GM19463 (cell line): ENCODE measurements at regions not wholly inside any gene's neighbourhood (a gene's known extent, or its start where the extent isn't known, plus 50 kb on each side); places are given as distances from the start of the nearest gene placed in this dataset.

Experiments used
- ATAC-seq: cut with Tn5 transposase; IDR thresholded peaks from one replicate; pipeline ENCODE4 v1.9.1; 2021; ENCODE audit warnings: mild to moderate bottlenecking, moderate library complexity; ENCODE audit not compliant: unreplicated experiment

DNA sequence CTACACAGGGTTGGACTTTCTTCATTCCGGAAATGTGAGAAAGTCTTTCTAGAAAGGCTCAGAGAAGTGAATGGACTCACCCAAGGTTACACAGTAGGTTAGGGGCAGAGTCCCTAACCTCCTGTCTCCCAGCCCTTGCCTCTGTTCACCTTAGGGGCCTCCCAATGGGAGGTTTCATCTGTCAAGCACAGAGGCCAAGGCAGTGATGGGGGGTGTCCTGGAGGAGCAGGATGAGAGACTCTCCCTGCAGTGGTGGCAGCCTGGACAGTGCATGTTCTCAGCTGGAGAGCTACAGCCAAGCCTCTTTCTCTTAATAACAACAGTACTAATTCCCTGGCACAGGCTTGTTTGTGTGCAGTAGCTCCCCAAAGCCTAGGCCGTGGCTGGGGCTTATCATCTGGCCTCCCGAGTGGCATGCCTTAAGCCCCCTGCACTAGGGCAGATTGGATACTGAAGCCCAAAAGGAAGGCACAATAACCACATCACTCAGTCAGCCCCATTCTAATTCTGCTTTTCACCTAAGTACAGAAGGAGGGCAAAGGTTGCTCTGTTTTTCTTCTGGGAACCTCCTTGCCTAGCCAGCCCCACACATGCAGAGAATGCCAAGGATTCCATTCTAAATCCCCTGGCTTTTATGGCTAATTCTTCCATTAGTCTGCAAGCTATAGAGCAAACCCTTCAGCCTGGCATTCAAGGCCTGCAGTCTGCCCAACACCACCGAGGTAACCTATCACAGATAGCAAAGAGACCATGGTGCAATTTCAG, 50.2 kb upstream of the XPA start:
- ATAC-seq, result no peak

DNA sequence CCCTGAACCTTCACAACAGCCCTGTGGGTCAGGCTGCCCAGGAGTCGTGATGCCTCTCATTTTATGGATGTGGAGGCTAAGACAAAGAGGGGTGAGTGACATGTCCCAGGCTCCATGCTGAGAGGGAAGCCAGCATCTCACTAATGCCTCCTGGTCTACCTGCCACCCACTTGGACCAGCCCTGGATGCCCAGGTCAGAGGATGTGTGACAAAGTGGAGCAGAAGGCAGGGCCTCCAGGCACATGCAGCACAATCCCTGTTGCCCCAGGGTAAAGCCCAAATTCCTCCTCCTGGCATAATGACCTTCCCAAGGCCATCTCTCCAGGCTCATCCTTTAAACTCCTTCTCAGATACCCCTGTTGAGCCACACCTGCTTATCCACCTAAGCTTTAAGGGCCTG, 51.4 kb upstream of the XPA start:
- ATAC-seq, result no peak

GRCh38 chr9:97749928-97750327, 52.8 kb upstream of the XPA start:
- ATAC-seq, result no peak

- no peak for ATAC-seq
These were observed 54.4 kb upstream of the XPA start for GRCh38 chr9:97751531-97751930.

DNA sequence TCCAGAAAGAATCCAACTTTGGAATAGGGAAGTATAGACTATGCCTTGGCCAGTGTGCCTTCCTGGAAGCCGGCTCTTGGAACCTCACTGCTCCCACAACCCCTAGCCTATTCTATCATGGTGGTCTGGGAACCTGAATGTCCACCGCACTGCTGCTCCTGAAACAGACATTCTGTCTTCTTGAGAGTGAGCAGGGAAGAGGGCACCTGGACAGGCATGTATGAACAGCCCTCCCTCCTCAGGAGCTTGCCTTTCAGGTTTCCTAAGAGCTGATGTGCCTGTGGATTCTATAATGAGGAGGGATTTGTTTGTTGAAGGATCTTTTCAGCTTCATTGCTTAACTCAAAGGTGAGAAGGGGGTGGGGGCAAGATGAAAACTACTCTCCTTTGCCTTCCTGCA, 55.1 kb upstream of the XPA start:
- no peak for ATAC-seq

GRCh38 chr9:97753364-97753763, 56.2 kb upstream of the XPA start:
- no peak for ATAC-seq

DNA sequence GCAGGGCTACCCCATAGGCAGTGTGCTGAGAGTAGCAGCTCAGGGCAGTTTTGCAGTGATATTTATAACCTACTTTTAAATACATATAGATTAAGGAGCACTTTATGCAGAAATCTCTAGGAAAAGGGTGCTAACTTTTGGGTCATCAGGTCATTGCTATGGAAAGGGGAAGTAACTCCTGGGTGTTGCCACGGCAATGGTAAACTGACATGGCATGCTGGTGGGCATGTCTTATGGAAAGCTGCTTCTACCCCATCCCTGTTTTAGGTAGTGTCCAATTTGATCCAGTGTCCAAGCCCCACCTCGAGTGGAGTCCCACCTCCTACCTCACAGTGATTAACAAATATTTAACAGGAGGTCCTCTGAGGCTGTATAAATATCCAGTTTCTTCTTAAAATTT, 56.8 kb upstream of the XPA start:
- ATAC-seq, result no peak

- no peak for ATAC-seq
These were observed 58.6 kb upstream of the XPA start for GRCh38 chr9:97755618-97756267.

GRCh38 chr9:97756991-97757390, 59.9 kb upstream of the XPA start:
- no peak for ATAC-seq

DNA sequence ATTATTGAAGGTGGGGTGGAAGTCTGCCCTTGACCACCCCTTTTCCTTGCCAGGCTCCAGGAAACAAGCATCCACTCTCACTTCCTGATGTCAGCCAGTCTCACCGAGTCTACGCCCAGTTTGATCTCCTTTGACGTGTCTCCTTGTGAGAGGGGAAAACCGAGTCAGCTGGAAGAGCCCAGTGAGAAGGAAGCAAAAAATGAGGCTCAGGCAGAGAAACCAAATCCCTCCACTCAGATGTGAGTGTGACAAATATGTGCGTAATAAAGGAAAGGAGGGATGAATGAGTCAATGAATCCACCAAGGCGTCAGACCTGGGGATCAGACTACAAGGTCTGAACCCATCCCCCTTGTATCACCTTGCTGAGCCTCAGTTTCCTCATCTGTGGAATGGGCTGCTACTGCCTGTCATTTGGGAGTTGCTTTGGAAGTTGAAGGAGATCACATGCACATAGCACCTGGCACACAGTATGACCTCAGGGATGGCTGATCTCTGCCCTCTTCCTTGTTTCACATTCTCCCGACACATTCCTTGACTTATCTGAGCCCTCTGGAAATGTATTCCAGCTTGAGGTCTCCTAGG, 61.3 kb upstream of the XPA start:
- no peak for ATAC-seq

DNA sequence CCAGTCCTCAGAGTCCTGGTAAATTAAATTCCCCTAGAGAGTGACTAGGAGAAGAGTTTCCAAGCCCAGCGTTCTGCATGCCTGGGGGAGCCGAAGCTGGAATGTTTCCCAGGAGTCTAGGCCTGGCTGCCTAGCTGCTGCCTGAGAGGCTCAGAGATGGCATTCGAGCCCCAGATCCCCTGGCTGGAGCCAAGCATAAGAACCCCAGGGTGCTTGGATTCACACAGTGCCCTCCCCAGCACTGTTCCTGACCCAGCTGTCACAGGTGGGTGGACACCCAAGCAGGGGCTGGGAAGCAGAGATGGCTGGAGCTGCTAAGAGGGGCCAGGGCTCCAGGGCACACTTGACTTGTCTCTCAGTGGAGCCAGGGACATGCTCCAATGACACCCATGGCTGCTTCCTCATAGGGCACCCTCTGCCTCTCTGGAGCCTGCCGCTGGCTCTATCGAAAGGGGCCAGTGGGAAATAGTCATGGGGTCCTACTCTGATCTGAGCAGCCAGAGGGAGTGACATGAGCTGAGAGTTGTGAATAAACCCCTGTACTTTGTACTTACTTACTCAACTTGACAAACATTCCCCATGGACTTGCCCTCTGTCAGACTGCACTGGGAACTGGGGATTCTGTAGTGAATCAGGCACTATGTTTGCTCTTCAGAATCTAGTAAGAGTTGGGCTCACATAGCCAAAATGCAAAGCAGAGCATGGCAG, 62.6 kb upstream of the XPA start:
- ATAC-seq, result no peak

GRCh38 chr9:97761056-97761598, 64.0 kb upstream of the XPA start:
- no peak for ATAC-seq

GRCh38 chr9:97761879-97762278, 64.7 kb upstream of the XPA start:
- no peak for ATAC-seq

DNA sequence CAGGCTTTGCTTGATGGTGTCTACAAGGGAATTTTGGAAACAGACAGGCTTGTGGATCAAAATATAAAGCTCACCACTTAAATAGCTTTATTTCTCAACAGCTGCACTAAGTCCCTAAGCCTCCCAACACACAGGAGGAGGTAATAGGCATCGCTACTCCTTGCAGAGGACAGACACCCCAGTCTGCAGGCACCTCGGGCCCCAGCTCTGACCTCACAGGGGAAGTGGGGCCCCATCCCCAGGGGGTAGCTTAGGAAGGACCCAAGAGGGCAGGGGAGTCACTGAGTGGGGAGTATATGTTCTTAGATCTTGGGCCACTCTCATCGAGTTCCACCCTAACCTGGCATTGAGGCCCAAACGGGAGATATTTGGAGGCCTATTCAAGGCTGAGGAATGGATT, 66.7 kb upstream of the XPA start:
- no peak for ATAC-seq

- no peak for ATAC-seq
These were observed 69.0 kb upstream of the XPA start for GRCh38 chr9:97766092-97766491.

GRCh38 chr9:97766610-97767009, 69.5 kb upstream of the XPA start:
- ATAC-seq, result no peak

DNA sequence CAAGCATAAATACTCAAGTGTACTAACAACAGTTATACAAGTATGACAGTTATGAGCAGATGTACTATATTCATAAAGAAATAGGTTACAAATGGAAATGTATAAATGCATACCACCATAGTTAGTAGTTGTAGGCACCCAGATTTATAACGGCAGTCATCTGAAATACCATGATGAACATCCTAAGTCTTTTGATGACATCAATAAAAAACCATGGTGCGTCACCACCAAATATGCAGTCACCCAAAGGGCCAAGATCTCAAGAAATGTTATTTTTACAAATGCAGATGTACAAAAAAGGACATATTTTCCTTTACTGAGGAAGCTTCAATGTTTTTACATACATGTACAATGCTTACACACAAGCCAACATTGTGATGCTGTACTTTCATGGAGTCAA, 70.8 kb upstream of the XPA start:
- ATAC-seq, result no peak

GRCh38 chr9:97768746-97769145, 71.6 kb upstream of the XPA start:
- ATAC-seq, result no peak

- no peak for ATAC-seq
These were observed 72.1 kb upstream of the XPA start for GRCh38 chr9:97769208-97769607.

- no peak for ATAC-seq
These were observed 73.8 kb upstream of the XPA start for GRCh38 chr9:97770808-97771372.

DNA sequence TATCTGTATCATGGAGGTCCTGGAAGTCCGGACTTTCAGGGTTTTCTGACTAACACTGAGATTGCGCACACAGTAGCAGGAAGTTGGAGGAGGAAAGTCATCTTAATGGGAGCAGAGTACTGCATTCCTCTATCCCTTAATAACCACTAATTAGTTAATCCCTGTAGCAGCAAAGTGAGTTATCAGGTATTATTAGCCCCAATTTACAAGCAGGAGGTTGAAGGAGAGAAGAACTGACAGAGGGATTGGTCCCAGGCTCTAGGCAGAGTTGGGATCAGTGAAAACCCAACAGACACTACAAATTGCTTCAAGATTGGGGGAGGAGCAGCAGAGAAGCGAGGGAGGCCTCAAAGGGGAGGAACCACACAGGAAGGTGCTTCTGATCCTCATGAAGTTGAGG, 74.5 kb upstream of the XPA start:
- ATAC-seq, result no peak
